Uterus (tissue), 3 donors: ENCODE measurements at regions not wholly inside any gene's neighbourhood (a gene's known extent, or its start where the extent isn't known, plus 50 kb on each side); places are given as distances from the start of the nearest gene placed in this dataset.

ENCODE experiments used
- DNase-seq, 2 donors: peaks; one replicate each; pipeline ENCODE4 v3.0.0-alpha.2; 2019 to 2020
- H3K27ac ChIP-seq, 2 donors: fragments of 200-600 bp; sonication (generic); 1 replicate in 1 of 2; 2 replicates in 1 of 2; pipeline ENCODE4 v1.5.1; 2016 to 2018
- H3K27me3 ChIP-seq, 2 donors: fragments of 200-600 bp; sonication (generic); one replicate each; pipeline ENCODE4 v1.5.1; 2018 to 2019; ENCODE audit warnings: control low read depth in 1 of 2
- H3K36me3 ChIP-seq, 2 donors: fragments of 200-600 bp; sonication (generic); one replicate each; pipeline ENCODE4 v1.5.1; 2019; ENCODE audit warnings: control low read depth in 1 of 2
- H3K4me1 ChIP-seq, 2 donors: fragments of 200-600 bp; sonication (generic); one replicate each; pipeline ENCODE4 v1.5.1; 2018 to 2019; ENCODE audit warnings: control low read depth in 1 of 2
- H3K4me3 ChIP-seq, 2 donors: fragments of 200-600 bp; sonication (generic); 1 replicate in 1 of 2; 2 replicates in 1 of 2; pipeline ENCODE4 v1.5.1; 2018 to 2019; ENCODE audit warnings: mild to moderate bottlenecking in 1 of 2
- H3K9me3 ChIP-seq, 2 donors: fragments of 200-600 bp; sonication (generic); one replicate each; pipeline ENCODE4 v1.5.1; 2019; ENCODE audit warnings: control low read depth in 1 of 2
- POLR2A ChIP-seq, 2 donors: fragments of 450-650 bp; IDR thresholded peaks; one replicate each; pipeline ENCODE4 v1.6.1; 2016; ENCODE audit warnings: antibody characterized with exemption in 2 of 2, mild to moderate bottlenecking in 1 of 2, moderate library complexity in 1 of 2
- intact Hi-C: fragments of 100-400 bp; cut with DNase I; formaldehyde crosslinking; loops from one replicate; pipeline ENCODE4 v1.15.1; 2023; ENCODE audit warnings: low total_unique reads
- TF ChIP-seq, protein P1 (sequence below), 4 experiments: fragments of 200-600 bp in 2 of 4; fragments of 450-650 bp in 2 of 4; sonication (generic) in 2 of 4; IDR thresholded peaks; one replicate each; pipeline ENCODE4 v1.5.1; 2016 to 2019; ENCODE audit warnings: antibody characterized with exemption in 4 of 4, mild to moderate bottlenecking in 2 of 4, moderate library complexity in 1 of 4
- donor health status: DM: yes; HTN: yes; CAD: no.

DNA sequence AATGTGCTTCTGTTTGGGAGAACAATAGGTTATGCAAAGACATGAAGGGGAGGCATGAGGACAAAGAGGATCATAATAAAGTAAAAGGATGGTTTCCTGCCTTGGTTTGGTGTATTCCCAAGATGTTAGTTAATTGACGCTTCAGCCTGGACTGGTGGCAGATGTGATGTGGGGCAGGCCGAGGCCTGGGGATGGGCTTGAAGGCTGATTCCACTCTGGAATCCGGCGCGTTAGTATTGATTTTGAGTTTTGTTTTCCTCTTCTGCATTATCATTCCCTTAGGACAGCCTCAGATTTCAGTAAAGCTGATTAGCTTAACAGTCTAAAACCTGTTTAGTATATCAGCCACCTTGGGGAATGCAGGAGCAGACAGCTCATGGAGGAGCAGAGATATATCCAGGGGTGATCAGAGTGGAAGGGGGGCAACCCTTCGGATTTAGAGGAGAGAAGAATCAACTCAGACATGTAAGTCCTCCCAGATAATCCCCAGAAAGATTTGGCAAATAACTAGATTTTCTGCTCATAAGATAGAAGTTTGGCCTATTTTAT, 159.8 kb upstream of the MTPN start:
- H3K4me3 ChIP-seq: no peak overlapping the region
- H3K27me3 ChIP-seq: no peaks in the 10 kb centered on the region
- no peak overlapping the region for H3K27ac ChIP-seq
- TF ChIP-seq POLR2A (IDR thresholded peaks at IDR 0.05): no peak
- TF ChIP-seq, protein P1, sequence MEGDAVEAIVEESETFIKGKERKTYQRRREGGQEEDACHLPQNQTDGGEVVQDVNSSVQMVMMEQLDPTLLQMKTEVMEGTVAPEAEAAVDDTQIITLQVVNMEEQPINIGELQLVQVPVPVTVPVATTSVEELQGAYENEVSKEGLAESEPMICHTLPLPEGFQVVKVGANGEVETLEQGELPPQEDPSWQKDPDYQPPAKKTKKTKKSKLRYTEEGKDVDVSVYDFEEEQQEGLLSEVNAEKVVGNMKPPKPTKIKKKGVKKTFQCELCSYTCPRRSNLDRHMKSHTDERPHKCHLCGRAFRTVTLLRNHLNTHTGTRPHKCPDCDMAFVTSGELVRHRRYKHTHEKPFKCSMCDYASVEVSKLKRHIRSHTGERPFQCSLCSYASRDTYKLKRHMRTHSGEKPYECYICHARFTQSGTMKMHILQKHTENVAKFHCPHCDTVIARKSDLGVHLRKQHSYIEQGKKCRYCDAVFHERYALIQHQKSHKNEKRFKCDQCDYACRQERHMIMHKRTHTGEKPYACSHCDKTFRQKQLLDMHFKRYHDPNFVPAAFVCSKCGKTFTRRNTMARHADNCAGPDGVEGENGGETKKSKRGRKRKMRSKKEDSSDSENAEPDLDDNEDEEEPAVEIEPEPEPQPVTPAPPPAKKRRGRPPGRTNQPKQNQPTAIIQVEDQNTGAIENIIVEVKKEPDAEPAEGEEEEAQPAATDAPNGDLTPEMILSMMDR (IDR thresholded peaks at IDR 0.05): no peak
- DNase-seq: no peak
- no peaks in the 10 kb centered on the region for H3K4me1 ChIP-seq
- H3K9me3 ChIP-seq: no peaks in the 10 kb centered on the region
- H3K36me3 ChIP-seq: no peaks in the 10 kb centered on the region
- intact Hi-C loops: no loop called here

DNA sequence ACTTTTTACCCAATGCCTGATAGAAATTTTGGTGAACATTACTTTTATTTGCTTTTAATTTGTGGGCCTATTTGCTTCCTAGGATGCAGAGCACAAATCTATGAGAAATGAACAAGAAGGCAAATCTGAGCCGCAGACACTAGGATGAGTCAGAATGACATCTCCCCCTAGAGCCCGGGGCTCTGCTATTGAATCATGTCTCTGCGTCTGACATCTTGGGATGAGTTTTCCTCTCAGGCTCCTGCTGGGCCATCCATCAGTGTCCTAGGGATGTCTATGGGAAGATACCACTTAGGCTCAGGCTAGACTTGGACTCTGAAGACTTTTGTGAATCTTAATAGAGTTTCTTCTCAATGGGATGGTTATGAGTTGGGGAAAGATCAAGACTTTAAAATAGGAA, 157.3 kb upstream of the MTPN start:
- H3K4me3 ChIP-seq: no peak overlapping the region
- no peaks in the 10 kb centered on the region for H3K36me3 ChIP-seq
- H3K4me1 ChIP-seq: no peaks in the 10 kb centered on the region
- intact Hi-C loops: no loop called here
- no peaks in the 10 kb centered on the region for H3K9me3 ChIP-seq
- no peak overlapping the region for H3K27ac ChIP-seq
- TF ChIP-seq, protein P1 (IDR thresholded peaks at IDR 0.05): no peak
- TF ChIP-seq POLR2A (IDR thresholded peaks at IDR 0.05): no peak
- H3K27me3 ChIP-seq: no peaks in the 10 kb centered on the region
- DNase-seq: no peak

DNA sequence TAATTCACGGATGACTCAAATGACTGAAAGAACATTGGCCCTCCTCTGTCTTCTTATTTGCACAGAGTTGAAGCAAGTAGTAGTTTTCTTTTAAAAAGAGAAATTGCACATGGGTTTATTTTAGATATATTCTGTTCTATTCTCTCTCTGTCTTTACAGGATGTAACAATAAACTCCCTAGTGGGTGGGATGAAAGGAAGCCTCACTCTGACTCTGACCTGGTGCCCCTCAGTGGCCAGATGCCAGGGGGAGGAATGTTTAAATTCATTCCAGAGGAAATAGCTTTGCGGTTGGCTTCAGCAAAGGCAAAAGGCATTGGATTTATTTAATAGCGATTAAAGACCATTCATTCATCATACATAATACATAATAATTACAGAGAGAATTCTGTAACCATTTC, 156.4 kb upstream of the MTPN start:
- TF ChIP-seq, protein P1 (IDR thresholded peaks at IDR 0.05): no peak
- TF ChIP-seq POLR2A (IDR thresholded peaks at IDR 0.05): no peak
- Histone ChIP-seq H3K9me3 (no peaks in the 10 kb centered on the region), H3K27ac (no peak overlapping the region), H3K4me3 (no peak overlapping the region), H3K4me1 (no peaks in the 10 kb centered on the region), H3K36me3 (no peaks in the 10 kb centered on the region), H3K27me3 (no peaks in the 10 kb centered on the region)
- intact Hi-C loops: no loop called here
- no peak for DNase-seq

DNA sequence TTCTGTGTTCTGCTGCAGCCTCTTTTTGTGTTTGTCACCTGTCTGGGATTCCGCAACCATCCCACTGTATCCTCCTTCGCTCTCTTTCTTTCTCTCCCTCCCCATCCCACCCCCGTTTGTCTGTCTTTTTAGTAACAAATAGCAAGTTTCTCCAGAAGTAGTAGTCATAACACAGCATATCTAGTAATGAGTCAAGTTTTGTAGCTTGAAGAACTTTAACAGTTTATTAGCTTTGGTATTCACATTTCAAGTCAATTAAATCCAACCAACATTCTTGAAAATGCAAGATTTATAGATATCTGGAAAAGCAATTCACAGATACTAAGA, 154.1 kb upstream of the MTPN start:
- no peaks in the 10 kb centered on the region for H3K4me1 ChIP-seq
- H3K27ac ChIP-seq: no peak overlapping the region
- intact Hi-C loops: no loop called here
- H3K9me3 ChIP-seq: no peaks in the 10 kb centered on the region
- DNase-seq: no peak
- no peaks in the 10 kb centered on the region for H3K27me3 ChIP-seq
- TF ChIP-seq, protein P1 (IDR thresholded peaks at IDR 0.05): no peak
- no peak for TF ChIP-seq POLR2A (IDR thresholded peaks at IDR 0.05)
- no peak overlapping the region for H3K4me3 ChIP-seq
- H3K36me3 ChIP-seq: no peaks in the 10 kb centered on the region

DNA sequence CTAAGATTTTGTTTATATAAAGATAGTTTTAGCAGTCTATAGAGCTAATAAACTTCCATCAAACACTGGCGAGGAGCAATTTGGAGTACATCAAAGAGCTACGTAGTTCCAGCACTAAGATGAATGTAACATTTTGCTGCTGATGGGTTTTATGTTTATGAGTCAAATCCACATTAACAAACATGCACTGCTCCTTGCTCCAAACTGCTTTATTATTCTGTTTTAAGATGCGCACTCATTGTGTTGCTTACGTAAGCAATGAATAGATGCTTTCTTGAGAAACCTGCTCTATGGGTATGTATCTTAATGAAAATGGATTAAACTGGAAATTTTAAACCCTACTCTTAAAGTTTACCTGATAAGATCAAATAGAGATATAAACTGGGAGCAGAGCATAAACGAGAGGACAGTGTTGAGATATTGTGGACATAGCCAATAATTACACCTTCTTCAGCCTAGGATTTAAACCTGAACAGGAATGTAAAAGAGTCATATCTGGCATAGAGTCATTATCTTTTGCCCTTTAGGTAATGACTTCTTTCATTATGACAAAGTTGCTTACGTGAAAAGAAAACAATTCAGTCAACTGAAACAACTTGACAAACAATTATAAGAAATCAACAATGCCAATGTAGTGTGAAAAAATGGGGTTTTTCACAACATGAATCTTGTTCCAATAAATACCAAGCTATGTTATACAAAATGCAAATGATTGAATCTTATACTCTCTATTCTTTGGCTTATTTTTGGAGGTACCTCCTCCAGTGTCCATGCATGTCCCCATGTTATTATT, 153.5 kb upstream of the MTPN start:
- H3K36me3 ChIP-seq: no peaks in the 10 kb centered on the region
- H3K27ac ChIP-seq: no peak overlapping the region
- H3K27me3 ChIP-seq: no peaks in the 10 kb centered on the region
- no peak overlapping the region for H3K4me3 ChIP-seq
- no peaks in the 10 kb centered on the region for H3K9me3 ChIP-seq
- intact Hi-C loops: no loop called here
- no peaks in the 10 kb centered on the region for H3K4me1 ChIP-seq
- TF ChIP-seq, protein P1 (IDR thresholded peaks at IDR 0.05): no peak
- no peak for TF ChIP-seq POLR2A (IDR thresholded peaks at IDR 0.05)
- DNase-seq: no peak
